IPS-NIHi7 (cell line): ENCODE measurements at regions not wholly inside any gene's neighbourhood (a gene's known extent, or its start where the extent isn't known, plus 50 kb on each side); places are given as distances from the start of the nearest gene placed in this dataset.
A peak's percentile ranks its signal among the peaks of the same experiment; 100 is the strongest.
"Not testable (repeated sequence)": the region's sequence is repeated elsewhere in the genome, so short reads cannot be mapped to it uniquely, and the experiment has no call there.

ENCODE experiments used
- DNase-seq: peaks from one replicate; pipeline ENCODE4 v3.0.0; 2012; ENCODE audit warnings: mixed read lengths; ENCODE audit errors: extremely low spot score

GRCh38 chr7:106523482-106523881 lies 137.5 kb downstream of the CCDC71L start:
- DNase-seq = no peak

GRCh38 chr7:106522696-106523095 lies 138.3 kb downstream of the CCDC71L start:
- no peak for DNase-seq

GRCh38 chr7:106521541-106521940 lies 139.4 kb downstream of the CCDC71L start:
- no peak for DNase-seq

GRCh38 chr7:106520962-106521514 lies 139.9 kb downstream of the CCDC71L start:
- DNase-seq = peak; percentile 49

- no peak for DNase-seq
These were observed 142.0 kb downstream of the CCDC71L start for GRCh38 chr7:106518967-106519366.

- no peak for DNase-seq
These were observed 142.7 kb downstream of the CCDC71L start for GRCh38 chr7:106518239-106518638.

GRCh38 chr7:106517508-106517907 lies 143.4 kb downstream of the CCDC71L start:
- DNase-seq = no peak

- DNase-seq = no peak
These were observed 145.6 kb downstream of the CCDC71L start for GRCh38 chr7:106515321-106515720.

GRCh38 chr7:106514881-106515280 lies 146.1 kb downstream of the CCDC71L start:
- no peak for DNase-seq

- DNase-seq = no peak
These were observed 148.7 kb downstream of the CCDC71L start for GRCh38 chr7:106512217-106512616.

GRCh38 chr7:106504645-106505044 lies 156.3 kb downstream of the CCDC71L start:
- no peak for DNase-seq

- no peak for DNase-seq
These were observed 156.8 kb downstream of the CCDC71L start for GRCh38 chr7:106504207-106504606.

- DNase-seq = no peak
These were observed 157.3 kb downstream of the CCDC71L start for GRCh38 chr7:106503626-106504025.

GRCh38 chr7:106501605-106502580 lies 159.1 kb downstream of the CCDC71L start:
- no peak for DNase-seq

- no peak for DNase-seq
These were observed 161.1 kb downstream of the CCDC71L start for GRCh38 chr7:106499897-106500296.

- not testable (repeated sequence) for DNase-seq
These were observed 163.0 kb downstream of the CCDC71L start for GRCh38 chr7:106498005-106498404.

- no peak for DNase-seq
These were observed 167.8 kb downstream of the CCDC71L start for GRCh38 chr7:106493041-106493731.

- DNase-seq = no peak
These were observed 172.5 kb downstream of the CCDC71L start for GRCh38 chr7:106488465-106488864.

- no peak for DNase-seq
These were observed 173.1 kb downstream of the CCDC71L start for GRCh38 chr7:106487892-106488291.

GRCh38 chr7:106486331-106486730 lies 174.6 kb downstream of the CCDC71L start:
- no peak for DNase-seq

GRCh38 chr7:106485919-106486318 lies 175.0 kb downstream of the CCDC71L start:
- no peak for DNase-seq

- DNase-seq = no peak
These were observed 175.9 kb downstream of the CCDC71L start for GRCh38 chr7:106485031-106485551.
